Gastroesophageal sphincter (tissue), 3 donors: ENCODE measurements at regions not wholly inside any gene's neighbourhood (a gene's known extent, or its start where the extent isn't known, plus 50 kb on each side); places are given as distances from the start of the nearest gene placed in this dataset.
"Not testable (repeated sequence)": the region's sequence is repeated elsewhere in the genome, so short reads cannot be mapped to it uniquely, and the experiment has no call there.

ENCODE experiments used
- EP300 ChIP-seq: sonication (generic); formaldehyde crosslinking; IDR thresholded peaks from one replicate; pipeline ENCODE4 v1.6.1; 2017; ENCODE audit warnings: antibody characterized with exemption, mild to moderate bottlenecking
- POLR2A ChIP-seq, 2 donors: fragments of 450-650 bp; IDR thresholded peaks; one replicate each; pipeline ENCODE4 v1.6.1; 2017; ENCODE audit warnings: antibody characterized with exemption in 2 of 2, mild to moderate bottlenecking in 2 of 2, moderate library complexity in 1 of 2
- POLR2AphosphoS5 ChIP-seq: sonication (generic); formaldehyde crosslinking; IDR thresholded peaks from one replicate; pipeline ENCODE4 v1.6.1; 2017; ENCODE audit warnings: antibody characterized with exemption
- TF ChIP-seq, protein P1 (sequence below), 4 experiments: fragments of 200-600 bp in 2 of 4; fragments of 450-650 bp in 2 of 4; sonication (generic) in 1 of 4; IDR thresholded peaks; one replicate each; pipeline ENCODE4 v1.5.1; 2017 to 2019; ENCODE audit warnings: antibody characterized with exemption in 4 of 4, mild to moderate bottlenecking in 2 of 4, moderate library complexity in 2 of 4

DNA sequence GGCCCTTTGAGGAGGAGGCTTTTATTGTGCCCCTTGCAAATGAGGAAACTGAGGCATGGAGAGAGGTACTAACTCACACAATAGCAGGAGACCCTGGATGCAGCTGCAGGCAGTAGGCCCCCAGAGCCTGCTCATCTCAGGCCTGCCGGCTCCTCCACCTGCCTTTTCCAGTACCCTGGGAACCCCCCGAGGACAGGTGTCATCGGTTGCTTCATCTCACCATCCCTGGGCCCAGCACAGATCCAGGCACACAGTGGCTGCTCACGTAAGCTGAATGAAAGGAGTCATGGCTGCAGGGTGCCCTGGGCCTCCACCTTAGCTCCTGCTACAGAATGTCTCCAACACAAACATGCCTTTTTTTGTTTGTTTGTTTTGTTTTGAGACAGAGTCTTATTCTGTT, 394.8 kb upstream of the ZNF722 start:
- TF ChIP-seq, protein P1, sequence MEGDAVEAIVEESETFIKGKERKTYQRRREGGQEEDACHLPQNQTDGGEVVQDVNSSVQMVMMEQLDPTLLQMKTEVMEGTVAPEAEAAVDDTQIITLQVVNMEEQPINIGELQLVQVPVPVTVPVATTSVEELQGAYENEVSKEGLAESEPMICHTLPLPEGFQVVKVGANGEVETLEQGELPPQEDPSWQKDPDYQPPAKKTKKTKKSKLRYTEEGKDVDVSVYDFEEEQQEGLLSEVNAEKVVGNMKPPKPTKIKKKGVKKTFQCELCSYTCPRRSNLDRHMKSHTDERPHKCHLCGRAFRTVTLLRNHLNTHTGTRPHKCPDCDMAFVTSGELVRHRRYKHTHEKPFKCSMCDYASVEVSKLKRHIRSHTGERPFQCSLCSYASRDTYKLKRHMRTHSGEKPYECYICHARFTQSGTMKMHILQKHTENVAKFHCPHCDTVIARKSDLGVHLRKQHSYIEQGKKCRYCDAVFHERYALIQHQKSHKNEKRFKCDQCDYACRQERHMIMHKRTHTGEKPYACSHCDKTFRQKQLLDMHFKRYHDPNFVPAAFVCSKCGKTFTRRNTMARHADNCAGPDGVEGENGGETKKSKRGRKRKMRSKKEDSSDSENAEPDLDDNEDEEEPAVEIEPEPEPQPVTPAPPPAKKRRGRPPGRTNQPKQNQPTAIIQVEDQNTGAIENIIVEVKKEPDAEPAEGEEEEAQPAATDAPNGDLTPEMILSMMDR (IDR thresholded peaks at IDR 0.05): not testable (repeated sequence)
- TF ChIP-seq POLR2A (IDR thresholded peaks at IDR 0.05); EP300; POLR2AphosphoS5: not testable (repeated sequence)
